GM23338 (cell line): ENCODE measurements at regions not wholly inside any gene's neighbourhood (a gene's known extent, or its start where the extent isn't known, plus 50 kb on each side); places are given as distances from the start of the nearest gene placed in this dataset.

Experiments
- CREB1 ChIP-seq: fragments of 250-450 bp; sonication (Bioruptor Pico); IDR thresholded peaks from 2 replicates; pipeline ENCODE4 v1.5.0; 2020; ENCODE audit warnings: low read depth, mild to moderate bottlenecking, moderate library complexity
- CTCF ChIP-seq, 2 experiments: fragments of 200-600 bp in 1 of 2; sonication (generic) in 1 of 2; conservative IDR thresholded peaks; 2 replicates each; pipeline versions ENCODE4 v1.5.1 to v1.6.1; 2016 to 2017; ENCODE audit warnings: antibody characterized with exemption in 2 of 2, low read depth in 2 of 2, mild to moderate bottlenecking in 2 of 2, moderate library complexity in 1 of 2
- ETS1 ChIP-seq: IDR thresholded peaks from 2 replicates; pipeline ENCODE4 v1.6.1; 2016; ENCODE audit warnings: antibody characterized with exemption
- EZH2 ChIP-seq: fragments of 200-600 bp; sonication (generic); IDR thresholded peaks from one replicate; pipeline ENCODE4 v1.8.0; 2017; ENCODE audit warnings: antibody characterized with exemption, mild to moderate bottlenecking, low read depth; ENCODE audit not compliant: unreplicated experiment
- EZH2phosphoT487 ChIP-seq: fragments of 200-600 bp; sonication (generic); IDR thresholded peaks from one replicate; pipeline ENCODE4 v1.8.1; 2018; ENCODE audit warnings: antibody characterized with exemption; ENCODE audit not compliant: unreplicated experiment
- JUNB ChIP-seq: IDR thresholded peaks from one replicate; pipeline ENCODE4 v1.6.1; 2016; ENCODE audit warnings: antibody characterized with exemption; ENCODE audit not compliant: unreplicated experiment
- NANOG ChIP-seq: IDR thresholded peaks from 2 replicates; pipeline ENCODE4 v1.6.1; 2016; ENCODE audit warnings: antibody characterized with exemption, borderline replicate concordance
- POLR2AphosphoS5 ChIP-seq: IDR thresholded peaks from 2 replicates; pipeline ENCODE4 v1.6.1; 2016; ENCODE audit warnings: antibody characterized with exemption, low read depth
- REST ChIP-seq: IDR thresholded peaks from one replicate; pipeline ENCODE4 v1.6.1; 2018; ENCODE audit warnings: antibody characterized with exemption; ENCODE audit not compliant: unreplicated experiment
- ZNF114 ChIP-seq: fragments of 250-450 bp; sonication (Bioruptor Pico); IDR thresholded peaks from 2 replicates; pipeline ENCODE4 v1.5.0; 2020; ENCODE audit warnings: mild to moderate bottlenecking, moderate library complexity

GRCh38 chr4:164648151-164648848, 105.6 kb upstream of the SMIM31 start:
- TF ChIP-seq CTCF (conservative IDR thresholded peaks at IDR 0.05; ENCODE audit: low read depth in 2 of 2) (no peak), EZH2phosphoT487 (no peak), REST (no peak), EZH2 (no peak), JUNB (no peak), POLR2AphosphoS5 (no peak), CREB1 (CRISPR knock-in tag) (no peak), ETS1 (no peak), NANOG (no peak), ZNF114 (CRISPR knock-in tag) (no peak)
